Adrenal gland (tissue), 5 donors: ENCODE measurements at regions not wholly inside any gene's neighbourhood (a gene's known extent, or its start where the extent isn't known, plus 50 kb on each side); places are given as distances from the start of the nearest gene placed in this dataset.

Experiments
- CTCF ChIP-seq, 6 experiments: fragments of 450-650 bp in 4 of 6; fragments of 200-600 bp in 2 of 6; sonication (generic) in 1 of 6; IDR thresholded peaks; 1 replicate in 5 of 6; 2 replicates in 1 of 6; pipeline versions ENCODE4 v1.5.1 to v1.8.0; 2016 to 2021; ENCODE audit warnings: antibody characterized with exemption in 6 of 6, mild to moderate bottlenecking in 2 of 6, moderate library complexity in 1 of 6
- POLR2A ChIP-seq, 2 donors: fragments of 450-650 bp; IDR thresholded peaks; one replicate each; pipeline ENCODE4 v1.6.1; 2017; ENCODE audit warnings: antibody characterized with exemption in 2 of 2, mild to moderate bottlenecking in 2 of 2, moderate library complexity in 1 of 2
- donor health status: DM: no; HTN: no; CAD: no.

GRCh38 chr9:2248768-2249265, 233.7 kb downstream of the SMARCA2 start:
- no peak for TF ChIP-seq CTCF (IDR thresholded peaks at IDR 0.05)
- no peak for TF ChIP-seq POLR2A (IDR thresholded peaks at IDR 0.05)
